Parathyroid adenoma (tissue), 2 donors: ENCODE measurements at regions not wholly inside any gene's neighbourhood (a gene's known extent, or its start where the extent isn't known, plus 50 kb on each side); places are given as distances from the start of the nearest gene placed in this dataset.

Experiments used
- H2AFZ ChIP-seq: fragments of 300-600 bp; sonication (generic); one replicate; pipeline ENCODE4 v1.7.0; 2017; ENCODE audit warnings: antibody characterized with exemption, mild to moderate bottlenecking
- H3K27ac ChIP-seq: fragments of 300-600 bp; sonication (generic); one replicate; pipeline ENCODE4 v1.7.0; 2017
- H3K27me3 ChIP-seq: fragments of 300-600 bp; sonication (generic); one replicate; pipeline ENCODE4 v1.7.0; 2017; ENCODE audit warnings: low read length; ENCODE audit not compliant: control insufficient read depth, insufficient read depth
- H3K36me3 ChIP-seq: fragments of 300-600 bp; sonication (generic); one replicate; pipeline ENCODE4 v1.7.0; 2017; ENCODE audit warnings: low read length; ENCODE audit not compliant: control insufficient read depth, insufficient read depth
- H3K4me1 ChIP-seq: fragments of 300-600 bp; sonication (generic); one replicate; pipeline ENCODE4 v1.7.0; 2017; ENCODE audit warnings: control low read depth
- H3K4me2 ChIP-seq: fragments of 300-600 bp; sonication (generic); one replicate; pipeline ENCODE4 v1.7.0; 2017; ENCODE audit warnings: low read length
- H3K4me3 ChIP-seq: fragments of 300-600 bp; sonication (generic); one replicate; pipeline ENCODE4 v1.7.0; 2017; ENCODE audit warnings: low read depth, low read length
- H3K79me2 ChIP-seq: fragments of 300-600 bp; sonication (generic); one replicate; pipeline ENCODE4 v1.7.0; 2017; ENCODE audit warnings: control low read depth
- H3K9ac ChIP-seq: fragments of 300-600 bp; sonication (generic); one replicate; pipeline ENCODE4 v1.7.0; 2017; ENCODE audit warnings: mild to moderate bottlenecking
- H3K9me3 ChIP-seq: fragments of 300-600 bp; sonication (generic); one replicate; pipeline ENCODE4 v1.7.0; 2017; ENCODE audit warnings: low read length; ENCODE audit not compliant: control insufficient read depth
- TF ChIP-seq, protein P1 (sequence below): fragments of 300-600 bp; sonication (generic); IDR thresholded peaks from one replicate; pipeline ENCODE4 v1.7.0; 2017; ENCODE audit warnings: antibody characterized with exemption, mild to moderate bottlenecking
- donor health status: primary hyperparathyroidism.

DNA sequence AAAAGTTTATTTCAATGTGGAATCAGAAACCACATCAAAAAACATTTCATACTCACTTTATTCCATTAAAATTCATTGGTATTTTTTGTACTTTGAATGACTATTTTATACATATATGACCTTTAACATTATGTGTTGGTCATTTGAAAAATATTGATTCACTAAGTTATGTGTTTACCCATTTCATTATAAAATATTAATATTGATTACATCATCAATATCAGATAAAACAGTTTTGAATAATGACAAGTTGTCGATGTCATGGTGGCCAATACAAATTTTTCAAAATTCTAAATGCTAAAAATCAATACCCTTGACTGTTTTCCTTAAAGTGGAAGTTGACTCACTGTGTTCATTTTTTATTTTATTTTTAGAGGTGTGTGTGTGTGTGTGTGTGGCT, 239.7 kb upstream of the ROBO1 start:
- H3K9ac ChIP-seq = no peak overlapping the region
- no peaks in the 10 kb centered on the region for H3K36me3 ChIP-seq
- H3K79me2 ChIP-seq = no peaks in the 10 kb centered on the region
- no peak overlapping the region for H3K4me2 ChIP-seq
- H3K9me3 ChIP-seq = no peaks in the 10 kb centered on the region
- no peaks in the 10 kb centered on the region for H3K4me1 ChIP-seq
- no peak overlapping the region for H3K27ac ChIP-seq
- TF ChIP-seq, protein P1, sequence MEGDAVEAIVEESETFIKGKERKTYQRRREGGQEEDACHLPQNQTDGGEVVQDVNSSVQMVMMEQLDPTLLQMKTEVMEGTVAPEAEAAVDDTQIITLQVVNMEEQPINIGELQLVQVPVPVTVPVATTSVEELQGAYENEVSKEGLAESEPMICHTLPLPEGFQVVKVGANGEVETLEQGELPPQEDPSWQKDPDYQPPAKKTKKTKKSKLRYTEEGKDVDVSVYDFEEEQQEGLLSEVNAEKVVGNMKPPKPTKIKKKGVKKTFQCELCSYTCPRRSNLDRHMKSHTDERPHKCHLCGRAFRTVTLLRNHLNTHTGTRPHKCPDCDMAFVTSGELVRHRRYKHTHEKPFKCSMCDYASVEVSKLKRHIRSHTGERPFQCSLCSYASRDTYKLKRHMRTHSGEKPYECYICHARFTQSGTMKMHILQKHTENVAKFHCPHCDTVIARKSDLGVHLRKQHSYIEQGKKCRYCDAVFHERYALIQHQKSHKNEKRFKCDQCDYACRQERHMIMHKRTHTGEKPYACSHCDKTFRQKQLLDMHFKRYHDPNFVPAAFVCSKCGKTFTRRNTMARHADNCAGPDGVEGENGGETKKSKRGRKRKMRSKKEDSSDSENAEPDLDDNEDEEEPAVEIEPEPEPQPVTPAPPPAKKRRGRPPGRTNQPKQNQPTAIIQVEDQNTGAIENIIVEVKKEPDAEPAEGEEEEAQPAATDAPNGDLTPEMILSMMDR = no peak
- no peak overlapping the region for H2AFZ ChIP-seq
- no peaks in the 10 kb centered on the region for H3K27me3 ChIP-seq
- H3K4me3 ChIP-seq = no peak overlapping the region

DNA sequence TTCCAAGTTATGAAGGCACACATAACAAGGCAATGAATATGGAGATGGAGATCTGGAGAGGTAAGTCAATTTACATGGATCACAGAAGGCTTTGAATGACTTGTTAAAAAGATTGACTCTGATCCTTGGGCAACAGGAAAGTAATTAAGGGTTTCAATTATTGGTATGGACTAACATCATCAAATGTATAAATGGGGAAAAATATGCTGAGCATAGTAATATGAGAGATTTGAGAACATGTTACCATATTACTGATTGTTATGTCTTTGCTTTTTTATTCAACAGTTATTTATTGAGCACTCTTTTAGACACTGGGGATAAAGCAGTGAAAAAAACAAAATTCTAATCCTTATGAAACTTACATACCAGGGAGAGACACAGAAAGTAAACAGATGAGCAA, 238.5 kb upstream of the ROBO1 start:
- Histone ChIP-seq H3K9ac (no peak overlapping the region), H3K4me2 (no peak overlapping the region), H3K79me2 (no peaks in the 10 kb centered on the region), H3K4me3 (no peak overlapping the region), H3K27ac (no peak overlapping the region), H2AFZ (no peak overlapping the region), H3K36me3 (no peaks in the 10 kb centered on the region), H3K27me3 (no peaks in the 10 kb centered on the region), H3K9me3 (no peaks in the 10 kb centered on the region), H3K4me1 (no peaks in the 10 kb centered on the region)
- TF ChIP-seq, protein P1 = no peak

DNA sequence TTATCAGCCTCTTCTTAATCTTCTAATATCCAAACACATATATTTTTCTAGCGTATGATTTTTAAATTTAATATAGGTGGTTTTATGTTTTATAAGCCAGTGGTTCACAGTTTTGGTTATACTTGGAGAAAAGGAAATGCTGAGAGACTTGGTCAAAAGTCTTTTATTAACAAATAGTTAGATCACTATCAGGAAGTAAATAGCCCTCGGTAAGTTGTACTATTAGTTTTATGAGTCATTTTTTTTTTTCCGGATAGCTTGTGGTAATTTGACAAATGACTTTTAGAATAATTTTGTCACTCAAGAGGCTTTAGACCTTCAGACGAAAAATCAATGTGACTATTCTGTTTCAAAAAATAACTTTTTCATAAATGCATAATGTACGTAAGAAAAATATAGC, 232.2 kb upstream of the ROBO1 start:
- Histone ChIP-seq H3K79me2 (no peaks in the 10 kb centered on the region), H3K27me3 (no peaks in the 10 kb centered on the region), H3K4me1 (no peaks in the 10 kb centered on the region), H3K4me3 (no peak overlapping the region), H3K9ac (no peak overlapping the region), H3K36me3 (no peaks in the 10 kb centered on the region), H3K9me3 (no peaks in the 10 kb centered on the region), H3K4me2 (no peak overlapping the region), H2AFZ (no peak overlapping the region), H3K27ac (no peak overlapping the region)
- TF ChIP-seq, protein P1 = no peak

DNA sequence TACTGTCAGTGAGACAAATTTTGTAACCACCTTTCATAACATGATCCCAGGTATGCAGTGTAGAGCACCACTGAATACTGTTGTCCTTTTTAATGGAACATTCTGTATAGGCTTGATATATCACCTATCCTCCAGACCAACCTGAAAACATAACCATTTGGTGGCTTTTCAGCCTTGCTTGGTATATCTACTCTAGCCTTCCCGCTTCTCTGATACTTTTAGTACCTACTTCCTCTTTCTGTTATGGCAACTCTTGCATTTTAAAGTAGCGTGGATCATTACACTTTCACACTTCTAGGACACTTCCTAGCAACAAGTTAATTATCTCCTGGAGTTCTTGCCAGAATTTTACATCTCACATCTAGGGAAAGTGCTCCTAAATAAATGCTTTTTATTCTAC, 226.6 kb upstream of the ROBO1 start:
- Histone ChIP-seq H3K27ac (no peak overlapping the region), H3K9ac (no peak overlapping the region), H3K4me2 (no peak overlapping the region), H3K27me3 (no peaks in the 10 kb centered on the region), H3K79me2 (no peaks in the 10 kb centered on the region), H2AFZ (no peak overlapping the region), H3K4me3 (no peak overlapping the region), H3K9me3 (no peaks in the 10 kb centered on the region), H3K4me1 (no peaks in the 10 kb centered on the region), H3K36me3 (no peaks in the 10 kb centered on the region)
- TF ChIP-seq, protein P1 = no peak

DNA sequence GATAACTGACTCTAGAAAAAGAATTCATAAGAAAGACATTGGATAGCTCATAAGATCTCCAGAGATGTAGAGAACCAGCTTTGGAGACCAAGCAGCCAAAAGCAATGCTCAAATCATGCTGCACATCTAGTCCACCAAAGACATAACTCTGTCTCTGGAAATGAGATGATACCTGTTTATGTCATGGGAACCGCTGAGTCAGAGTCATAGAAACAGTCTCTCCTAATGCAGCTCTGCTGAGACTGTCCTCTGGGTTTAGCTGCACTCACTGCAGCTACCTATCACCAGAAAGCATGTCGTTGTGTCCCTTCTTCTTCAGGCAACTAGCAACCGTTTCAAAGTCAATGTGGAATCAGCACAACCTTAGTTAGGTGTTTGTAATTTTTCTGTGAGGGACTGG, 218.5 kb upstream of the ROBO1 start:
- Histone ChIP-seq H3K4me1 (no peaks in the 10 kb centered on the region), H3K79me2 (no peaks in the 10 kb centered on the region), H3K9me3 (no peaks in the 10 kb centered on the region), H3K4me3 (no peak overlapping the region), H2AFZ (no peak overlapping the region), H3K27ac (no peak overlapping the region), H3K36me3 (no peaks in the 10 kb centered on the region), H3K4me2 (no peak overlapping the region), H3K27me3 (no peaks in the 10 kb centered on the region), H3K9ac (no peak overlapping the region)
- TF ChIP-seq, protein P1 = no peak
